H1 (cell line): ENCODE measurements at regions not wholly inside any gene's neighbourhood (a gene's known extent, or its start where the extent isn't known, plus 50 kb on each side); places are given as distances from the start of the nearest gene placed in this dataset.

Source experiments
- CTCF ChIA-PET: fragments of 300-600 bp; sonication (Branson Sonifier 250); formaldehyde crosslinking; loops from one replicate; lab custom pipeline; 2021; ENCODE audit not compliant: partially characterized antibody; lab: Charles Lee
- POLR2A ChIA-PET: fragments of 300-600 bp; sonication (Branson Sonifier 250); formaldehyde crosslinking; loops from one replicate; lab custom pipeline; 2021; ENCODE audit warnings: inconsistent platforms; ENCODE audit not compliant: partially characterized antibody; lab: Charles Lee
- DNase-seq, 2 experiments: peaks; one replicate each; pipeline versions ENCODE4 v3.0.0 to v3.0.0-alpha.2; 2010 to 2022; ENCODE audit warnings: low spot score in 2 of 2, low read depth in 1 of 2, mixed read lengths in 1 of 2
- FAIRE-seq: peaks from 2 replicates; lab custom pipeline; 2011; peaks lifted over from hg19 to GRCh38; lab: Jason Lieb, UNC
- H2AFZ ChIP-seq: 2 replicates; pipeline ENCODE4 v1.8.1; 2012; ENCODE audit warnings: low read length, inconsistent platforms
- H2AK5ac ChIP-seq: 2 replicates; pipeline ENCODE4 v1.6.1; 2013; ENCODE audit warnings: low read depth, low read length
- H2BK120ac ChIP-seq: replicated peaks from 2 replicates; pipeline ENCODE3; 2013; ENCODE audit warnings: low read depth, low read length, inconsistent platforms
- H2BK12ac ChIP-seq: 2 replicates; pipeline ENCODE4 v1.6.1; 2013; ENCODE audit warnings: low read depth, low read length
- H2BK15ac ChIP-seq: 2 replicates; pipeline ENCODE4 v1.6.1; 2013; ENCODE audit warnings: low read length
- H2BK20ac ChIP-seq: 2 replicates; pipeline ENCODE4 v1.6.1; 2013; ENCODE audit warnings: low read length
- H2BK5ac ChIP-seq: 2 replicates; pipeline ENCODE4 v1.6.1; 2013; ENCODE audit warnings: low read depth, low read length
- H3K14ac ChIP-seq: 2 replicates; pipeline ENCODE4 v1.6.1; 2013; ENCODE audit warnings: inconsistent platforms; ENCODE audit not compliant: insufficient read length
- H3K18ac ChIP-seq: 2 replicates; pipeline ENCODE4 v1.6.1; 2013; ENCODE audit warnings: low read length; ENCODE audit errors: extremely low read depth
- H3K23ac ChIP-seq: 2 replicates; pipeline ENCODE4 v1.6.1; 2013; ENCODE audit warnings: inconsistent platforms; ENCODE audit not compliant: insufficient read length
- H3K23me2 ChIP-seq: 2 replicates; pipeline ENCODE4 v1.6.1; 2013; ENCODE audit warnings: low read depth, low read length
- H3K27ac ChIP-seq: 2 replicates; pipeline ENCODE4 v1.6.1; 2011; ENCODE audit warnings: low read depth, low read length, inconsistent platforms
- H3K27me3 ChIP-seq, 4 experiments: replicated peaks in 1 of 4; 1 replicate in 1 of 4; 2 replicates in 3 of 4; pipeline versions ENCODE4 v1.6.1 to v1.8.1; 2011 to 2013; ENCODE audit warnings: low read length in 3 of 4, mild to moderate bottlenecking in 3 of 4, inconsistent platforms in 2 of 4, mixed read lengths in 2 of 4, moderate library complexity in 1 of 4; ENCODE audit not compliant: control insufficient read depth in 3 of 4, insufficient read depth in 3 of 4; ENCODE audit errors: extremely low read depth in 1 of 4
- H3K36me3 ChIP-seq, 4 experiments: 2 replicates each; pipeline versions ENCODE4 v1.6.1 to v1.8.1; 2011 to 2013; ENCODE audit warnings: mild to moderate bottlenecking in 4 of 4, low read length in 3 of 4, moderate library complexity in 2 of 4, control low read depth in 1 of 4, inconsistent platforms in 1 of 4; ENCODE audit not compliant: insufficient read depth in 4 of 4, control insufficient read depth in 2 of 4
- H3K4ac ChIP-seq: replicated peaks from 2 replicates; pipeline ENCODE3; 2013; ENCODE audit warnings: low read length, low read depth, mixed read lengths, inconsistent platforms; ENCODE audit not compliant: insufficient read length
- H3K4me1 ChIP-seq, 4 experiments: replicated peaks in 1 of 4; 1 replicate in 1 of 4; 2 replicates in 3 of 4; pipeline versions ENCODE4 v1.6.1 to v1.8.1; 2011 to 2013; ENCODE audit warnings: low read length in 3 of 4, inconsistent platforms in 2 of 4, mixed read lengths in 1 of 4; ENCODE audit not compliant: insufficient read depth in 4 of 4, control insufficient read depth in 3 of 4
- H3K4me2 ChIP-seq, 2 experiments: 2 replicates each; pipeline versions ENCODE4 v1.6.1 to v1.8.1; 2011 to 2013; ENCODE audit warnings: low read depth in 2 of 2, low read length in 2 of 2, control low read depth in 1 of 2, inconsistent platforms in 1 of 2, mild to moderate bottlenecking in 1 of 2; ENCODE audit not compliant: insufficient read depth in 1 of 2
- H3K4me3 ChIP-seq, 4 experiments: fragments of 200-600, 300-600 bp in 1 of 4; sonication (generic), shearing (Covaris generic), sonication (Bioruptor Twin) in 1 of 4; 2 replicates each; pipeline versions ENCODE4 v1.5.1 to v1.8.1; 2011 to 2016; ENCODE audit warnings: low read length in 4 of 4, low read depth in 3 of 4, control low read depth in 2 of 4, inconsistent platforms in 2 of 4, mild to moderate bottlenecking in 2 of 4, mixed read lengths in 1 of 4, moderate library complexity in 1 of 4; ENCODE audit not compliant: insufficient read depth in 2 of 4; ENCODE audit errors: extremely low read depth in 1 of 4
- H3K56ac ChIP-seq: replicated peaks from 2 replicates; pipeline ENCODE3; 2013; ENCODE audit warnings: low read depth, mild to moderate bottlenecking, mixed read lengths, low read length, inconsistent platforms; ENCODE audit not compliant: insufficient read length
- H3K79me1 ChIP-seq: 2 replicates; pipeline ENCODE4 v1.6.1; 2013; ENCODE audit warnings: low read depth, low read length, control low read depth
- H3K79me2 ChIP-seq, 2 experiments: 2 replicates each; pipeline versions ENCODE4 v1.6.1 to v1.8.1; 2012 to 2013; ENCODE audit warnings: low read length in 2 of 2, mild to moderate bottlenecking in 2 of 2, inconsistent platforms in 1 of 2; ENCODE audit not compliant: insufficient read depth in 2 of 2, control insufficient read depth in 1 of 2
- H3K9ac ChIP-seq, 4 experiments: replicated peaks in 1 of 4; 1 replicate in 1 of 4; 2 replicates in 3 of 4; pipeline versions ENCODE4 v1.6.1 to v1.8.1; 2011 to 2013; ENCODE audit warnings: low read depth in 3 of 4, low read length in 3 of 4, control low read depth in 2 of 4, mild to moderate bottlenecking in 2 of 4, moderate library complexity in 2 of 4, inconsistent platforms in 1 of 4; ENCODE audit errors: extremely low read depth in 1 of 4
- H3K9me3 ChIP-seq, 2 experiments: 2 replicates each; pipeline versions ENCODE4 v1.6.1 to v1.8.1; 2012 to 2013; ENCODE audit warnings: mild to moderate bottlenecking in 2 of 2, moderate library complexity in 2 of 2, control low read depth in 1 of 2, inconsistent platforms in 1 of 2, low read depth in 1 of 2, low read length in 1 of 2, mixed read lengths in 1 of 2; ENCODE audit not compliant: insufficient read depth in 2 of 2
- H4K20me1 ChIP-seq, 2 experiments: replicated peaks in 1 of 2; 2 replicates each; pipeline versions ENCODE3 to v1.8.1; 2011 to 2013; ENCODE audit warnings: inconsistent platforms in 2 of 2, low read length in 2 of 2, mild to moderate bottlenecking in 1 of 2; ENCODE audit not compliant: insufficient read depth in 2 of 2, control insufficient read depth in 1 of 2
- H4K5ac ChIP-seq: 2 replicates; pipeline ENCODE4 v1.6.1; 2013; ENCODE audit warnings: low read length, low read depth, mixed read lengths, inconsistent platforms; ENCODE audit not compliant: insufficient read length
- H4K8ac ChIP-seq: 2 replicates; pipeline ENCODE4 v1.8.0; 2013; ENCODE audit warnings: mild to moderate bottlenecking, moderate library complexity, low read length, inconsistent platforms; ENCODE audit not compliant: insufficient read depth; ENCODE audit errors: extremely low read depth
- H4K91ac ChIP-seq: replicated peaks from 2 replicates; pipeline ENCODE3; 2013; ENCODE audit warnings: low read length, mixed read lengths, inconsistent platforms; ENCODE audit not compliant: insufficient read length
- CEBPB ChIP-seq: IDR thresholded peaks from 2 replicates; pipeline ENCODE4 v1.6.1; 2012; ENCODE audit warnings: low read depth, low read length
- CTCF ChIP-seq, 3 experiments: IDR thresholded peaks; 1 replicate in 2 of 3; 2 replicates in 1 of 3; pipeline versions ENCODE4 v1.5.1 to v1.6.1; 2011; ENCODE audit warnings: low read length in 3 of 3, mild to moderate bottlenecking in 3 of 3, inconsistent platforms in 2 of 3, low read depth in 1 of 3, moderate library complexity in 1 of 3; ENCODE audit not compliant: insufficient read depth in 1 of 3; ENCODE audit errors: control extremely low read depth in 1 of 3
- HDAC2 ChIP-seq, 2 experiments: fragments of 300-600 bp in 1 of 2; sonication (generic) in 1 of 2; IDR thresholded peaks; 2 replicates each; pipeline ENCODE4 v1.6.1; 2011 to 2012; ENCODE audit warnings: low read depth in 2 of 2, low read length in 2 of 2, mild to moderate bottlenecking in 2 of 2, moderate library complexity in 2 of 2, borderline replicate concordance in 1 of 2, inconsistent platforms in 1 of 2
- MAX ChIP-seq: IDR thresholded peaks from 2 replicates; pipeline ENCODE4 v1.6.1; 2012; ENCODE audit warnings: inconsistent platforms
- SIN3A ChIP-seq, 2 experiments: IDR thresholded peaks in 1 of 2; conservative IDR thresholded peaks in 1 of 2; 2 replicates each; pipeline ENCODE4 v1.6.1; 2011 to 2012; ENCODE audit warnings: low read length in 2 of 2, improper control_type of control experiment in 1 of 2, low read depth in 1 of 2, mild to moderate bottlenecking in 1 of 2
- SP4 ChIP-seq: IDR thresholded peaks from 2 replicates; pipeline ENCODE4 v1.6.1; 2012; ENCODE audit warnings: low read length, inconsistent platforms
- SUZ12 ChIP-seq: fragments of 200-600 bp; sonication (generic); IDR thresholded peaks from 2 replicates; pipeline ENCODE4 v1.6.1; 2012; ENCODE audit warnings: mild to moderate bottlenecking, inconsistent platforms, low read length, moderate library complexity, mixed read lengths
- TAF1 ChIP-seq: IDR thresholded peaks from 2 replicates; pipeline ENCODE4 v1.6.1; 2011; ENCODE audit warnings: mild to moderate bottlenecking, low read depth, low read length
- TAF7 ChIP-seq: optimal IDR thresholded peaks from 2 replicates; pipeline ENCODE3; 2011; ENCODE audit warnings: low read depth, mild to moderate bottlenecking, inconsistent platforms, low read length, moderate library complexity, borderline replicate concordance
- TBP ChIP-seq: IDR thresholded peaks from 2 replicates; pipeline ENCODE4 v1.6.1; 2011; ENCODE audit warnings: low read depth, low read length, improper control_type of control experiment
- ZNF274 ChIP-seq: IDR thresholded peaks from 2 replicates; pipeline ENCODE4 v1.7.0; 2012; ENCODE audit warnings: low read length, borderline replicate concordance; ENCODE audit errors: extremely low read depth
- WGBS, 2 experiments: shearing (Covaris generic) in 1 of 2; methylation state at CpG; one replicate each; pipeline versions ENCODE4 v1.1.6 to v1.1.7; 2013 to 2015; ENCODE audit warnings: low lambda C conversion rate in 2 of 2, mixed read lengths in 2 of 2, inconsistent platforms in 1 of 2, low coverage in 1 of 2, missing lambda C conversion rate in 1 of 2; ENCODE audit not compliant: insufficient replicate concordance in 2 of 2, insufficient coverage in 1 of 2, insufficient read length in 1 of 2; ENCODE audit errors: extremely low coverage in 1 of 2, missing lambda C conversion rate in 1 of 2; 5-methylcytosine and 5-hydroxymethylcytosine counted together

- FAIRE-seq: no peak
- TF ChIP-seq TAF7 (no peak), CEBPB (no peak), TBP (no peak), SP4 (no peak), SIN3A (conservative IDR thresholded peaks at IDR 0.05 in 1 of 2, IDR thresholded peaks at IDR 0.05 in 1 of 2; ENCODE audit: low read depth in 1 of 2, low read length in 2 of 2) (no peak), CTCF (IDR thresholded peaks at IDR 0.05; ENCODE audit: control extremely low read depth in 1 of 3, insufficient read depth in 1 of 3, low read depth in 1 of 3, low read length in 3 of 3) (no peak), SUZ12 (no peak), HDAC2 (IDR thresholded peaks at IDR 0.05; ENCODE audit: borderline replicate concordance in 1 of 2, low read depth in 2 of 2, low read length in 2 of 2) (no peak), TAF1 (no peak), ZNF274 (no peak), MAX (no peak)
Observed at GRCh38 chr2:239528883-239529282, 128.1 kb upstream of the HDAC4 start.

More at GRCh38 chr2:239528883-239529282, 128.1 kb upstream of the HDAC4 start:
- no peaks in the 10 kb centered on the region; a peak in 1 of 8 replicates for H3K36me3 ChIP-seq
- no peaks in the 10 kb centered on the region for H3K79me2 ChIP-seq
- H2AK5ac ChIP-seq: no peak overlapping the region
- no peak overlapping the region for H3K27ac ChIP-seq
- peaks cover 0 to 8% of the 10 kb centered on the region in 2 experiments; a peak in 1 of 4 replicates for H3K9me3 ChIP-seq
- H4K20me1 ChIP-seq: peaks cover 0 to 1% of the 10 kb centered on the region in 2 experiments
- H2BK12ac ChIP-seq: no peak overlapping the region
- no peak overlapping the region for H3K18ac ChIP-seq
- H3K23me2 ChIP-seq: no peaks in the 10 kb centered on the region
- no peak overlapping the region for H4K5ac ChIP-seq
- H3K4me2 ChIP-seq: no peak overlapping the region
- no peak for DNase-seq
- ChIA-PET POLR2A (no interaction called here), CTCF (no interaction called here)
- peaks cover 0 to 2% (median 0%) of the 10 kb centered on the region in 4 experiments; a peak in 1 of 7 replicates for H3K27me3 ChIP-seq
- H3K14ac ChIP-seq: no peak overlapping the region
- no peak overlapping the region for H2BK5ac ChIP-seq
- 100% methylated on average over 1 of the region's 1 CpG; no CpG with 5 or more reads in 1 of the 2 experiments for WGBS, 2 experiments
- H2BK20ac ChIP-seq: no peak overlapping the region
- no peak overlapping the region for H3K9ac ChIP-seq
- peaks cover 0 to 5% (median 2%) of the 10 kb centered on the region in 4 experiments; a peak in 5 of 7 replicates for H3K4me1 ChIP-seq
- no peak overlapping the region; the same call in 1 of the 2 replicates for H2AFZ ChIP-seq
- H3K79me1 ChIP-seq: no peaks in the 10 kb centered on the region
- no peak overlapping the region for H3K23ac ChIP-seq
- H3K56ac ChIP-seq: no peak overlapping the region
- H2BK15ac ChIP-seq: no peak overlapping the region
- H4K8ac ChIP-seq: no peak overlapping the region
- H3K4ac ChIP-seq: no peak overlapping the region
- no peak overlapping the region for H3K4me3 ChIP-seq
- H4K91ac ChIP-seq: no peak overlapping the region
- H2BK120ac ChIP-seq: no peak overlapping the region
